ENCODE measurements at regions not wholly inside any gene's neighbourhood (a gene's known extent, or its start where the extent isn't known, plus 50 kb on each side); places are given as distances from the start of the nearest gene placed in this dataset.
"Not testable (repeated sequence)": the region's sequence is repeated elsewhere in the genome, so short reads cannot be mapped to it uniquely, and the experiment has no call there.

DNA sequence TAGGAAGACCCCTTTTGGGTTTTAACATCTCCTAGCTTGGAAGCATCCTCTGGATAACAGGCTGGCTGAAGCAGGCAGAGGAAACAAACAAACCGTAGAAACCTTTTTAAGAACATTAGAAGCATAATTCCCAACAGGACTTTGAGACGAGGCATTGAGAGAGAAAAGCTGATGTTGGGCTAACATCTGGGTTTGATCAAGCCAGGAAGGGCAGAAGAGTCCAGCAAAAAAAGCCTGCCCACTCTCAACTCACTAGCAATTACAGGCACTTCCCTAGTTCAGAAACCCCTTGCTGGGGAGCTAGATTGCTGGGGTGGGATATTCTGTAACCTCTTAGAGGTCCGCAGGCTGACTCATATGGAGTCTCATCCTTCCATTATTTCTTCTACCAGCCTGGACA, 75.4 kb upstream of the CTNNA1 start:
- in situ Hi-C loops (cut with MboI; ENCODE audit: low pct_unique_long_range_greater_than_20kb, low sequenced_read_pairs, unreplicated experiment): no loop called here
- TF ChIP-seq, protein P1, sequence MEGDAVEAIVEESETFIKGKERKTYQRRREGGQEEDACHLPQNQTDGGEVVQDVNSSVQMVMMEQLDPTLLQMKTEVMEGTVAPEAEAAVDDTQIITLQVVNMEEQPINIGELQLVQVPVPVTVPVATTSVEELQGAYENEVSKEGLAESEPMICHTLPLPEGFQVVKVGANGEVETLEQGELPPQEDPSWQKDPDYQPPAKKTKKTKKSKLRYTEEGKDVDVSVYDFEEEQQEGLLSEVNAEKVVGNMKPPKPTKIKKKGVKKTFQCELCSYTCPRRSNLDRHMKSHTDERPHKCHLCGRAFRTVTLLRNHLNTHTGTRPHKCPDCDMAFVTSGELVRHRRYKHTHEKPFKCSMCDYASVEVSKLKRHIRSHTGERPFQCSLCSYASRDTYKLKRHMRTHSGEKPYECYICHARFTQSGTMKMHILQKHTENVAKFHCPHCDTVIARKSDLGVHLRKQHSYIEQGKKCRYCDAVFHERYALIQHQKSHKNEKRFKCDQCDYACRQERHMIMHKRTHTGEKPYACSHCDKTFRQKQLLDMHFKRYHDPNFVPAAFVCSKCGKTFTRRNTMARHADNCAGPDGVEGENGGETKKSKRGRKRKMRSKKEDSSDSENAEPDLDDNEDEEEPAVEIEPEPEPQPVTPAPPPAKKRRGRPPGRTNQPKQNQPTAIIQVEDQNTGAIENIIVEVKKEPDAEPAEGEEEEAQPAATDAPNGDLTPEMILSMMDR (IDR thresholded peaks at IDR 0.05; ENCODE audit: extremely low read depth, insufficient read depth, missing control alignments): no peak
- DNase-seq (ENCODE audit: low spot score): no peak

DNA sequence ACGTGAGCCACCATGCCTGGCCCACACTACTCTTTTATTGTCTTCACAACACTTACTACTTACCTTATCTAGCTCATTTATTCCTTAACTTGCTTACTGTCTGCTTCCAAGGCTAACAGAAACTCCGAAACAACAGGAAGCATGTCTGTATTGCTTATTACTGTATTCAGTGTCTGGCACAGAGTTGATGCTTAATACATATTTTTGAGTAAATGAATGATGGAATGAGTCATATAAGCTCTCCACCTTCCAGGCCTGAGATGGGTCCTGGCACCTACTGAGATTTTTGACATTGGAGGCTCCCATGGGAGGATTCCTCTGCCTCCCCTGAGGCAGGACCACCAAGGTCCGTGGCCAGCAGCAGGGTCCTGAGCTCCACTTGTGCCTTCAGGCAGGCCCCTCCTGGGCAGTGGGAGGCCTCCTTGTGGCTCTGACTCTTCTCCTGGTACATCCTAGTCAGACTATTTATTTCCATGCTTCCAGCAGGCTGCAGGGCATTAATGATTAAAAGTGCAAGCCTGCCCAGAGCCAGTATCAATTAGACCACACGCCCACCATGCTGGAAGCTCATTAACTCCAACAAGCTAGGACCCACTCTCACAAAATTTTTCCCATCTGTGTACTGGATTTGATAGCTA, 76.5 kb upstream of the CTNNA1 start:
- no peak for DNase-seq (ENCODE audit: low spot score)
- in situ Hi-C loops (cut with MboI; ENCODE audit: low pct_unique_long_range_greater_than_20kb, low sequenced_read_pairs, unreplicated experiment): no loop called here
- TF ChIP-seq, protein P1 (IDR thresholded peaks at IDR 0.05; ENCODE audit: extremely low read depth, insufficient read depth, missing control alignments): no peak

DNA sequence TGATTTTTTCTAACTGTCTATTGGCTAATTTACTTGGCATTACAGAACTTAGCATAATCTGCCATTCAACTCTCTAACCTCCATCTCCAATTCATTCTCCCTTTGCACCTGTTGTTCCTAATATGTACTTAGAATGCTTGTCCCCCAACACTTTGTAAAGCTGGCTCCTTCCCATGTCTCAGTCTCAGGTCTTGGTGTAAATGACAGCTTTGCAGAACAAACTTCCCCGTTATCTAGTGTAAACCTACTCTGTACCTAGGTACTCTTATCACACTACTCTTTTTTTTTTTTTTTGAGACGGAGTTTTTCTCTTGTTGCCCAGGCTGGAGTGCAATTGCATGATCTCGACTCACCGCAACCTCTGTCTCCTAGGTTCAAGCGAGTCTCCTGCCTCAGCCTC, 77.2 kb upstream of the CTNNA1 start:
- DNase-seq (ENCODE audit: low spot score): no peak
- TF ChIP-seq, protein P1 (IDR thresholded peaks at IDR 0.05; ENCODE audit: extremely low read depth, insufficient read depth, missing control alignments): no peak
- in situ Hi-C loops (cut with MboI; ENCODE audit: low pct_unique_long_range_greater_than_20kb, low sequenced_read_pairs, unreplicated experiment): no loop called here

DNA sequence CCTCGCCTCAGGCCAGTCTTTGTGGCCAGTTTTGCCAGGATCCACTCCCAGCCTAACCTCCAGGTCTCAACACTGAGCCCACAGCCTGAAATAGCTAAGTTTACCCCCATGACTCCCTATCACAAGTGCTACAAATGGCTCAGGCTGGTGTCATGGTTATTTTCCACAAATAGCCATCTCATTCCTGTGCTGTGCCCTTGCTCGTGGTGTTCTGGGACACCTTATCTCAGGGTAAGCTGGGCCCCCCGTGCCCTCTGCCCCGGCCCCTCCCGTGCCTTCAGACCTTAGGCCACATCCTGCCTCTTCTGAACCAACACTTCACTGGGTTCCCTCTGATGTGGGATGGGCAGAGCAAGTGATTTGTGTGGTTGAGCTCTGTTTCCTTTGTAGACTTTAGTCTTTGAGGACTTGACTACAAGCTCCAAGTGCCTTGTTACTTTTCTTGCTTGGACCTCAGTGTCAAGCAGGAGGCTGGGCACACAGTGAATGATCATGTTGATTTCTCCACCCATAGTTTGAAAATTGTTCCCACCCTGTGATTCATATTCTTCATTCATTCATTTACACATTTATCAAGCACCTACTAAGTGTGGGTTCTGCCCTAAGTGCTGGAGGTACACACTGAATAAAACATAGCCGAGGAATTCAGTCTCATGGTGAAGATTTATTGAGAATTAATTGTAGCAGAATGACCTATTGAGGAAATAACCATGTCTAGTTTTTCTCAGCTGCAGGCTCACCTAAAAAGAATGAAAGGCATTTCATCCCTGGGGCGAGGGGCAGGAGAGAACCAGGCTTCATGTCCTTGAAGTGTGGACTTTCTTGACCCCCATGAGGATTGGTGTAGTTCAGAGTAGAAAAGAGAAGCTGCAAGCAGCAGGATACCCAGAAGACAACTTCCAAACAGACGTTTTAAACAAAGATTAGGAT, 84.5 kb upstream of the CTNNA1 start:
- DNase-seq (ENCODE audit: low spot score): no peak
- in situ Hi-C loops (cut with MboI; ENCODE audit: low pct_unique_long_range_greater_than_20kb, low sequenced_read_pairs, unreplicated experiment): no loop called here
- TF ChIP-seq, protein P1 (IDR thresholded peaks at IDR 0.05; ENCODE audit: extremely low read depth, insufficient read depth, missing control alignments): no peak

DNA sequence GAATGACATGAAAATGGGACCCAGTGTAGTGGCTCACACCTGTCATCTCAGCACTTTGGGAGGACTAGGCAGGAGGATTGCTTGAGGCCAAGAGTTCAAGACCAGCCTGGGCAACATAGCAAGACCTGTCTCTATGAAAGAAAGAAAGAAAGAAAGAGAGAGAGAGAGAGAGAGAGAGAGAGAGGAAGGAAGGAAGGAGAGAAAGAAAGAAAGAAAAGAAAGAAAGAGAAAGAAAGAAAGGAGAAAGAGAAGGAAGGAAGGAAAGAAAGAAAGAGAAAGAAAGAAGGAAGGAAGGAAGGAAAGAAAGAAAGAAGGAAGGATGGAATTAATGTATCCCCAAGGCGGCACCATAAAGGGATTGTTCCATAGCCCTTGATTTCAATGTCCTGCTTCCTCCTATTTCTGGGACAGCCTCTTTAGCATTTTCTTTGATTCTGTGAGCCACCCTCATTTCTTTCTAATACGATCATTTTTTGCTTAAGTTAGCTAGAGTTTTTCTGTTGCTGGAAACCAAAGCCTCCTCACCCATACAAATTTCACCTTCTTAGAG, 85.4 kb upstream of the CTNNA1 start:
- DNase-seq (ENCODE audit: low spot score); in situ Hi-C loops (cut with MboI; ENCODE audit: low pct_unique_long_range_greater_than_20kb, low sequenced_read_pairs, unreplicated experiment): not testable (repeated sequence)

DNA sequence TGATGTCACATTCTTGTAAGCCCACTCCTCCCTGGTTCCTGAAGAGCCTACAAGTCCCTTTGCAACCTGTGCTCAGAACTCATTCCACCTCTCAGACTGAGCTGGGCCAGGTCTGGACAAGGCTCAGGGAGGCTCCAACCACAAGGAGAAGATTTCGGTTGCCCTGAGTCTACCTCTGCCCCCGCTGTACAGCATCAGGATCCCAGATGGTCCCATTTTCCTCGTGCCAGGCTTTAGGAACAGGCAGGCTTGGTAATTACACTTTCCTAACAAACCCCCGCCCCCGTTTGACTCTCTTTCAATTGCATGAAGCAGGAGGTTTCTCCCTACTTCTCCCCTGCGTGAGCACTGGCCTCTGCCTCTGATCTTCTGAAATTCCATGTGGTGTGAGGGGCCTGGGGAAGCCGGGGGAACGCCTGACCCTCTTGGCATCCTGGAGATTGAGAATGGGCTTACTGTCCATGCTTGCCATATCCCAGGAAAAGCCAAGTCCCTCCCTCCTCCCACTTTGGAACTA, 86.9 kb upstream of the CTNNA1 start:
- DNase-seq (ENCODE audit: low spot score): no peak
- in situ Hi-C loops (cut with MboI; ENCODE audit: low pct_unique_long_range_greater_than_20kb, low sequenced_read_pairs, unreplicated experiment): no loop called here
- TF ChIP-seq, protein P1 (IDR thresholded peaks at IDR 0.05; ENCODE audit: extremely low read depth, insufficient read depth, missing control alignments): no peak

Measured in GM13977 (cell line).